Muscle layer of colon (tissue), 2 donors: ENCODE measurements at regions not wholly inside any gene's neighbourhood (a gene's known extent, or its start where the extent isn't known, plus 50 kb on each side); places are given as distances from the start of the nearest gene placed in this dataset.

Experiments used
- H3K27ac ChIP-seq: one replicate; pipeline ENCODE4 v1.7.0; 2013; ENCODE audit warnings: low read depth, mild to moderate bottlenecking, low read length, moderate library complexity
- H3K27me3 ChIP-seq, 2 donors: one replicate each; pipeline ENCODE4 v1.7.0; 2013; ENCODE audit warnings: low read length in 2 of 2, mild to moderate bottlenecking in 2 of 2; ENCODE audit not compliant: insufficient read depth in 2 of 2, control insufficient read depth in 1 of 2
- H3K36me3 ChIP-seq: one replicate; pipeline ENCODE4 v1.7.0; 2013; ENCODE audit warnings: mild to moderate bottlenecking, low read length; ENCODE audit not compliant: insufficient read depth
- H3K4me1 ChIP-seq: one replicate; pipeline ENCODE4 v1.7.0; 2013; ENCODE audit warnings: mild to moderate bottlenecking, low read length; ENCODE audit not compliant: insufficient read depth
- H3K4me3 ChIP-seq, 2 donors: one replicate each; pipeline ENCODE4 v1.7.0; 2013; ENCODE audit warnings: low read length in 2 of 2, low read depth in 1 of 2, mild to moderate bottlenecking in 1 of 2, moderate library complexity in 1 of 2
- H3K9ac ChIP-seq: one replicate; pipeline ENCODE4 v1.7.0; 2013; ENCODE audit warnings: low read length
- H3K9me3 ChIP-seq: one replicate; pipeline ENCODE4 v1.7.0; 2013; ENCODE audit warnings: mild to moderate bottlenecking, low read length
- donor health status: abdominal sarcoma.
- donor health status: Adenocarcinoma of cecum.

DNA sequence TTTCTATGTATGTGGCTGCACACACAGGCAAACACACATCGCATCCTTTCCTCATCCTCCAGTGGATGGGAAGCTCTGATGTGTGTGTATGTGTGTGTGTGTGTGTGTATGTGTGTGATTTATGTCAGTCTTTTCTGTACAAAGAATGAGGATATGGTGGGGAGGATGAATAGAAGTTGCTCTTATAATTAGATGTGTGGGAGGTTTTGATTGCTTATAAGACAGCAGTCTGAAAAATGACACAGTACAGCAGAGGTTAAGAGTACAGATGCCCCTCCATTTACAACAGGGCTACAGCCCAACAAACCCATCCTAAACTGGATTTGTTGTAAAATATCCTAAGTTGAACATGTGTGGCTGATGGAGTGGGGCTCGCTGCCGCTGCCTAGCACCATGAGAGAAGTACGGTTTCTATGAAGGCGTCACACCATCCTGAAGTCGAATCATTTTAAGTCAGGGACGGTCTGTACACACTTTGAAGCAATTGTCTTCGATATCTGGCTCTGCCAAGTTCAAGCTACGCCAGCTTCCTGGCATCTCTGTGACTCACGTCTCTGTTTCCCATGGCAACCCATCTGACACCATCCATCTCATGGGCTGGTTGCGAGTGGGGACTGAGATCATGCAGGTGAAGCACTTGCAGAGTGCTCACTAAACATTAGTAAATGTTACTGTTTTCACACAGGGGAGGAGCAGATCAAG is 252.6 kb downstream of the MYLK4 start:
- no peak overlapping the region for H3K9ac ChIP-seq
- H3K27ac ChIP-seq: no peak overlapping the region
- no peaks in the 10 kb centered on the region for H3K27me3 ChIP-seq
- no peak overlapping the region for H3K4me3 ChIP-seq
- no peaks in the 10 kb centered on the region for H3K36me3 ChIP-seq
- no peaks in the 10 kb centered on the region for H3K4me1 ChIP-seq
- H3K9me3 ChIP-seq: no peaks in the 10 kb centered on the region

DNA sequence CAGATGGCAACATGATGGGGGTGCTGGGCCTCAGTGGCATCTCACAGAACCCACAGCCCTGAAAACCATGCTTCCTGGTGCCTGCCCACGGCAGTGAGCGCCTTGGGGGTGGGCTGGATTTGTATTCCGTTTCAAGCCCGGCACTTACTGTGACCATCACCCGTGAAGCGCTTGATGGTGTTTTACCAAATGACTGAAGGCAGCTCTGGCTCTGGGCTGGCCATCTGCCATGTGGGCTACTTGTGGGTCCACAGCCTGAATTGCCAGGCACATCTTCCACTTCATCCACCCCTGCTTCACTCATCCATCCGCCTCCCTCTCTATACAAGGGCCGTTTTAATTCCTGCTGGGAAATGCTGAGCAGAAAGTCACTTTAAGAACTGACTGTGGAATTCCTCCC is 250.9 kb upstream of the GMDS start:
- Histone ChIP-seq H3K4me3 (no peak overlapping the region), H3K9ac (no peak overlapping the region), H3K9me3 (no peaks in the 10 kb centered on the region), H3K27ac (no peak overlapping the region), H3K27me3 (no peaks in the 10 kb centered on the region), H3K36me3 (no peaks in the 10 kb centered on the region), H3K4me1 (no peaks in the 10 kb centered on the region)

DNA sequence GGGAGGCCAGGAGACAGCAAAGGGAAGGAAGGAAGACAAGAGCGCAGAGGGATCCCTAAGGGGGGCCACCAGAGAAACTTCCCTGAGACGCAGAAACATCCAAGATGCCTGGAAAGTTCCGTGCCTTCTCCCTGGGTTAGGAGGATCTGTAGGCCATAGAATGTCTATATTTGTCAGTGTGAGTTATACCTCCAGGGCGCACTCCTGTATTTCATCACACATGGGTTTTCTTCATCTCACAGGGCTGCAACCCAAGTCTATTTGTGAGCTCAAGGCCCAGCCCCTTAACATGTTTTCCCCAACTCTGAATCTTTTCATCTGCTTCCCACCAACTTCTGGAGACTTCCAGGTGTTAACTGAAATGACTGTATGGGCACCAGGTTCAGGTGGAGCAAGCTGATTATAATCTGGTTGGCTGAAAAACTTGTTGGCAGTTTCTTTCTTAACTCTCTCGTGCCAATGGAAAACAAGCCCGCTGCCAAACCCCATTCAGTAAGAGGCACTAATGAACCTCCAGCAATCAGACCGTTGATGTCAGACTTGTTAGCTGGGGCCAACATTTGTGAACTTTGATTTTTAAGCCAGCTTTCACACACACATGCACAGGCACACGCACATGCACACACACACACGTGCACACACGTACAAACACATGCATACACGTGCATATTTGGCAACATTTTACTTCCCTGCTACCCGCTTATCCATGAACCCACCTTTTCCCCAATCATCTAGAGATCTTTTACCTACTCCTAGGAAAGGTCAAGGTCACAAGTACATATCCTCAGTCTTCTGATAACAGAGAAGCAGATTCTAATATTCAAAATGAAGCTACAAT is 247.5 kb upstream of the GMDS start:
- no peak overlapping the region for H3K4me3 ChIP-seq
- H3K27ac ChIP-seq: no peak overlapping the region
- no peaks in the 10 kb centered on the region for H3K4me1 ChIP-seq
- no peaks in the 10 kb centered on the region for H3K9me3 ChIP-seq
- no peaks in the 10 kb centered on the region for H3K27me3 ChIP-seq
- no peaks in the 10 kb centered on the region for H3K36me3 ChIP-seq
- no peak overlapping the region for H3K9ac ChIP-seq

DNA sequence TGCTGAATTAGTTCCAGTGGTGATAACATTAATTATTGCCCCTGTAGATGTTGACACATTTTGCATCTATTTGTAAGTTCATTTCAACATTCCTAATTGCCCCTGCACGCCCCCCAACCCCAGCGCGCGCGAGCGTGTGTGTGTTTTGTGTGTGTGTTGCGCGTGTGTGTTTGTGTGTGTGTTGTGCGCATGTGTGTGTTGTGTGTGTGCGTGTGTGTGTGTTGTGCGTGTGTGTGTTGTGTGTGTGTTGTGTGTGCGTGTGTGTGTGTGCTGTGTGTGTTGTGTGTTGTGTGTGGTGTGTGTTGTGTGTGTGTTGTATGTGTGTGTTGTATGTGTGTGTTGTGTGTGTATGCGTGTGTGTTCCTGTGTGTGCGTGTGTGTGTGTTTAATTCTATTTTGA is 245.7 kb upstream of the GMDS start:
- H3K27ac ChIP-seq: no peak overlapping the region
- H3K9ac ChIP-seq: no peak overlapping the region
- H3K4me1 ChIP-seq: no peaks in the 10 kb centered on the region
- no peaks in the 10 kb centered on the region for H3K27me3 ChIP-seq
- no peak overlapping the region for H3K4me3 ChIP-seq
- no peaks in the 10 kb centered on the region for H3K9me3 ChIP-seq
- H3K36me3 ChIP-seq: no peaks in the 10 kb centered on the region

DNA sequence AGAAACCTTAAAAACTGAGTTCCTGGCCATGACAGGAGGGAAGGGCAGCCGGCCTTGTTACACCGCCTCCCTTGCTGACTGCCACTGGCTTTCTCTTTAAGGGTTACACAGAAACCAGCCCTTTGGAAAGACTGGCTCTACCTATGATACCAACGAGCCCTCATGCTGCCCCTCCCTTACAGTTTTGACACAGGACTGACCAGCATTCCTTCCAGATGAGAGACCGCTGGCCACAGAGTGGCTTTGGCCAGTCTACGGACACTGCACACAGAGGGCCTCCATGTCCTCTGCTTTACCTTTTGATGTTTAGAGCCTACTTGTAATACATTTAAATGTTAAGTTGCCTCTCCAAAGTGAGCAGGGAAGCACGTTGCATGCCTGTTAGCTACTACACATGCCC is 243.2 kb upstream of the GMDS start:
- H3K27ac ChIP-seq: no peak overlapping the region
- no peak overlapping the region for H3K9ac ChIP-seq
- H3K27me3 ChIP-seq: no peaks in the 10 kb centered on the region
- no peak overlapping the region for H3K4me3 ChIP-seq
- H3K36me3 ChIP-seq: no peaks in the 10 kb centered on the region
- no peaks in the 10 kb centered on the region for H3K4me1 ChIP-seq
- no peaks in the 10 kb centered on the region for H3K9me3 ChIP-seq

DNA sequence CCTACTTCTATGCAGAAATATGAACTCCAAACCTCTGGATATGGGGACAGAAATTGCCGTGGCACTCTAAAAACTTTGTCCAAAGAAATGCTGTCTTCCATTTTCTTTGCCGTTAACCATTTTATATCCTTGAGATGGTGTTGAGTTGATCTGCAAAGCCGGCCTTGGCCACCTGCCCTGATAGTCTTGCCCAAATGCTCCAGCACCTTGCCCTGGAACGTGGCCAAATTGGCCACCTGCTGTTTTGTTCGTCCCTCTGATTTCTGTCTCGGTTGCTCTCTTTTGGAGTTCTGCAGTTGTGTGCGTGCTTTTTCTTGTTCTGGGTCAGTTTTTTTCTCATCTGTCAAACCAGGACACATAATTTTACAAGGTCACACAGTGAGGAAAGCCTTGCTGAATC is 239.7 kb upstream of the GMDS start:
- no peaks in the 10 kb centered on the region for H3K27me3 ChIP-seq
- H3K27ac ChIP-seq: no peak overlapping the region
- no peak overlapping the region for H3K9ac ChIP-seq
- no peak overlapping the region for H3K4me3 ChIP-seq
- H3K4me1 ChIP-seq: no peaks in the 10 kb centered on the region
- no peaks in the 10 kb centered on the region for H3K9me3 ChIP-seq
- no peaks in the 10 kb centered on the region for H3K36me3 ChIP-seq

DNA sequence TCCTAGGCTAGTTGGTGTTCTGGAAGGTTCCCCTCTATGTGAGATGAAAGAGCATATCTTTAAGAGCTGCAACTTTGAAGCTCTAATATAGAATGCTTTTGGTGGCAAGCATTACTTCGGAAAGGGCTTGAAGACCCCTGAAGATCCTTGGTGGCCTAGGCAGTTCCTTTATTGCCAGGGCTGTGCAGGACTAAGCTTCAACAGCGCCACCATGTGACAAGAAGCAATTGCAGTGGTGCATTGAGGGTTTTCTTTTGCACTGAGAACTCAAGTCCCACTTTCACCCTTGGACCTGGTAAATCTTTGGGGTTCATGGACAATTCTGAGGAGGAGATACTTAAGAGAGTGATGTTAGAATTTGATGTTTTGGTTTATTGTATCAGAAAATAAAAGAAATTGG is 237.4 kb upstream of the GMDS start:
- peaks cover 9% of the 10 kb centered on the region for H3K4me1 ChIP-seq
- no peaks in the 10 kb centered on the region for H3K36me3 ChIP-seq
- H3K9ac ChIP-seq: no peak overlapping the region
- no peak overlapping the region for H3K27ac ChIP-seq
- no peaks in the 10 kb centered on the region for H3K9me3 ChIP-seq
- H3K27me3 ChIP-seq: no peaks in the 10 kb centered on the region
- H3K4me3 ChIP-seq: no peak overlapping the region

DNA sequence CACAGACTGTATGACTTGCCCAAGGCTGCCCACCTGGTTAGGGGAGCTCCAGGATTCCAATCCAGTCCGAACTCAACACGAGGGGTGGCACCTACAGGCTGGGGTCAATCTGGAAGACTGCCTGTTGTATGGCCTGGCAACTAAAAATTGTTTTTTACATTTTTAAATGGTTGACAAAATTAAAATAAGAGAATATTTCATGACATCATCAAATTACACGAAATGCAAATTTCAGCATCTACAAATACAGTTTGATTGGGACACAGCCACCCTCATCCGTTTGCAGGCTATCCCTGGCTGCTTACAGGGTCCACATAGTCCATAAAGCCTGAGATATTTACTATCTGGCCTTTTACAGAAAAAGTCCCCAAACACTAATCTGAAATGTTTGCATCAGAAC is 235.9 kb upstream of the GMDS start:
- Histone ChIP-seq H3K9me3 (no peaks in the 10 kb centered on the region), H3K9ac (no peak overlapping the region), H3K4me1 (peaks cover 9% of the 10 kb centered on the region), H3K4me3 (no peak overlapping the region), H3K36me3 (no peaks in the 10 kb centered on the region), H3K27me3 (no peaks in the 10 kb centered on the region), H3K27ac (no peak overlapping the region)

DNA sequence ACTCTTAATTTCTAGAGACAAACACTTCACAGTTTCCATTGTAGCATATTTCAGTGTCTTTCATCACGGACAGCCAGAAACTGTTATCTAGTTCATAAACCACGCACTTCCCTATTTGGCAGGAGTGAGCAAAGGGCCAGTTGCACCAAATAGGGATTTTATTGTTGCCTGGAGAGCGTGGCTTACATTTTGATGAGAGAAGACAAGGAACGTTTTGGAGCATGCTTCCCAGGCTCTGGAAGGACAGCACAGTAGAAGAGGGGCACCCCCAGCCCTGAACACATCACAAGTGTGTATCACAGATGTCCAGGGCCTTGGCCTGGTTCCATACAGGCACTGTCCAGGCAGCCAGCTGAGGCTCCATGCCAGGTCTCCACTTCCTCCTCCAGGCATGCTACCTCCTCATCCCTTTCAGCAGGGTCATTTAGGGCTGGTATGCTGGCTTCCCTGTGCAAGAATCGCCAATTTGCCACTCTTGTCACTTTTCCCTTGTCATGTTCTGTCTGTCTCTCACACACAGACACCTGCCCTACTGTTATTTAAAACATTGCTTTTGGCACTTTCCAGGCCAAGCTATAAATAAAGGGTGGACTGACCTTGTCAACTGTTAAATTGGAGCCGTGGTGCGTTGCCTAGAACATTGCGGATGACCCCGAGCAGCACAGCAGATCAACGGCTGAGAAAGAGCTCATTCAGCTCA is 235.0 kb upstream of the GMDS start:
- Histone ChIP-seq H3K27me3 (no peaks in the 10 kb centered on the region), H3K36me3 (no peaks in the 10 kb centered on the region), H3K9me3 (no peaks in the 10 kb centered on the region), H3K4me3 (no peak overlapping the region), H3K27ac (no peak overlapping the region), H3K4me1 (peaks cover 9% of the 10 kb centered on the region), H3K9ac (no peak overlapping the region)

DNA sequence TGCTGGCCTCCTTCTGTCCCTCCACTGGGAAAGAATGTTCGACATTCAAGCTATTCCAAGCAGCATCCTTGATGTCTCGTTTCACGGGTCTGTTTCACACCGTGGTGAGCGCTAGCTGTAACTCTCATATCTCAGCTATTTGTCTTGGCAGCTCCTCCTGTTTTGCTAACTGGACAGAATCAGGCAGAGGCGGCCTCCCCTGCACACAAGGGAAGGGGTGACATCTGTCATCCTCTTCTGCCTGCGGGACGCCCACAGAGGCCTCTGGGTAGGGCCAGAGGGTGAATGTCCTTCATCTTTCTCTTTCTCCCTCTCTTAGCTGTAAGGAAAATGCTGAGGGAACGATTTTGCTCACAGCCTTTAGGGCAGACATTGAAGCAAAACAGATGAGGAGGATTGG is 232.8 kb upstream of the GMDS start:
- no peaks in the 10 kb centered on the region for H3K27me3 ChIP-seq
- H3K9me3 ChIP-seq: no peaks in the 10 kb centered on the region
- H3K4me3 ChIP-seq: no peak overlapping the region
- H3K36me3 ChIP-seq: no peaks in the 10 kb centered on the region
- no peak overlapping the region for H3K27ac ChIP-seq
- H3K4me1 ChIP-seq: peaks cover 9% of the 10 kb centered on the region
- H3K9ac ChIP-seq: no peak overlapping the region

DNA sequence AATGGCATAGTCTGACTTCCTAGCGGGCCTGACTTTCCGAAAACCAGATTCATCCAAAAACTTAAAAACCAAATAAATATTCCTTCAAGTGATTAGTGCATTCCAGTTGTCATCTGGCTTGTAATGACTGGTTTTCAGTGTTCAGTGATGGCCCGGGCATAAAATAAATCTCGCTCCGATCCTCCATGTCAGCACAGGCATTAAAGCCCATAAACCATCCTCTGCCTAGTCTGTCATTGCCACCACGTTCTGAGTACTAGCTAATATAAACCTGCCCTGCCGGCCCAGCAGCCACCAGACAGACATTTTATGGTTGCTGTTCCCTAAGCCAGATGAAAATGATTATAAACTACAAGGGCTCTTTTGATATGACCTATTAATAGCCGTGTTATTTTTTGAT is 232.3 kb upstream of the GMDS start:
- H3K9me3 ChIP-seq: no peaks in the 10 kb centered on the region
- no peaks in the 10 kb centered on the region for H3K27me3 ChIP-seq
- H3K36me3 ChIP-seq: no peaks in the 10 kb centered on the region
- no peak overlapping the region for H3K27ac ChIP-seq
- H3K4me1 ChIP-seq: peaks cover 9% of the 10 kb centered on the region
- no peak overlapping the region for H3K4me3 ChIP-seq
- no peak overlapping the region for H3K9ac ChIP-seq
